ENCODE measurements at regions not wholly inside any gene's neighbourhood (a gene's known extent, or its start where the extent isn't known, plus 50 kb on each side); places are given as distances from the start of the nearest gene placed in this dataset.

DNA sequence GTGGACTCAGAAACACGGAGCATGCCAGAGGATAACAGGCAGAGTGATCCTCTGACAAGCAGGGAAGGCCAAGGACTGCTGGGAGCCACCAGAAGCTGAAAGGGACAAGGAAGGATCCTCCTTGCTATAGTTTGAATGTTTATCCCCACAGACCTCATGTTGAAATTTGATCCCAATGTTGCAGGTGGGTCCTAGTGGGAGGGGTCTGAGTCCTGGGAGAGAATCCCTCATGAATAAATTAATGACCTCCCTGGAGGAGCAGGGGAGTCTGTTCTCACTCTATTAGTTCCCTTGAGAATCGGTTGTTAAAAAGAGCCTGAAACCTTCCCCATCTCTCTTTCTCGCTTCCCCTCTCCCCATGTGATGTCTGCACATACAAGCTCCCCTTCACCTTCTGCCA, 124.4 kb downstream of the FBXO15 start:
- no peak for DNase-seq

DNA sequence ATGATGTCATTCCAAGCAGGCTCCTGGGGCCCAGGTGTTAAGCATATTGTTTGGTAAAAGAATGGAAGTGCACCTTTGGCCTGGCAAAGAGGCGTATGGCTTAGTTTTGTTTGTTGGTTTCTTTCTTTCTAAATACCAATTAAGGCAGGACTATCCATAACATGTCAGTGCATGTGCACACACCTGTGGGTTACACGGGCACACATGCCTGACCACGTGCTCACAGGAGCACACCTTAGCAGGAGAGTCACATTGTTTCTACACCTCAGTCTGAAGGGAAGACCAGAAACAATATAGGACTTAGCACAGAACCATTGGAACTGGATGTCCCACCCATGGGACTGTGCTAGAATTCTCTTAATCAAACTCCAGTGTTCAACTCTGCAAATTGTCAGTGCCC, 127.8 kb downstream of the FBXO15 start:
- DNase-seq, result no peak

DNA sequence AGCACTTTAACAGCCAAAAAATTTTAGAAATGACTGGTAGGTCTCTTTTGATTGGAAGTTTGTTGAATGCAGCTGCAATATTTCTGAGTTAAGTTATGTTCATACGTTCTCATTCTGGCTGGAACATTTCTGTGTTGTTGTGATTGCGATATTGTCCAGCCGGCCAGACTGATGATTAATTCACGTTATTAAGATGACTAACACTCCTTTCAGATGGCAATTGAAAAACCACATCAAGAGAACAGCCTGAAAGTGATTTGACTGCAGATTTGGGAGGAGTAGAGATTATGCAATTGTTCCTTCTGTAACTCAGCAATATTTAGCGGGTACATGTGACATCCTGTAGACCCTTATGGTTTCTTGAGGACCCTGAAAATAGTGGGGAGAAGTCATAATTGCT, 133.7 kb downstream of the FBXO15 start:
- no peak for DNase-seq

DNA sequence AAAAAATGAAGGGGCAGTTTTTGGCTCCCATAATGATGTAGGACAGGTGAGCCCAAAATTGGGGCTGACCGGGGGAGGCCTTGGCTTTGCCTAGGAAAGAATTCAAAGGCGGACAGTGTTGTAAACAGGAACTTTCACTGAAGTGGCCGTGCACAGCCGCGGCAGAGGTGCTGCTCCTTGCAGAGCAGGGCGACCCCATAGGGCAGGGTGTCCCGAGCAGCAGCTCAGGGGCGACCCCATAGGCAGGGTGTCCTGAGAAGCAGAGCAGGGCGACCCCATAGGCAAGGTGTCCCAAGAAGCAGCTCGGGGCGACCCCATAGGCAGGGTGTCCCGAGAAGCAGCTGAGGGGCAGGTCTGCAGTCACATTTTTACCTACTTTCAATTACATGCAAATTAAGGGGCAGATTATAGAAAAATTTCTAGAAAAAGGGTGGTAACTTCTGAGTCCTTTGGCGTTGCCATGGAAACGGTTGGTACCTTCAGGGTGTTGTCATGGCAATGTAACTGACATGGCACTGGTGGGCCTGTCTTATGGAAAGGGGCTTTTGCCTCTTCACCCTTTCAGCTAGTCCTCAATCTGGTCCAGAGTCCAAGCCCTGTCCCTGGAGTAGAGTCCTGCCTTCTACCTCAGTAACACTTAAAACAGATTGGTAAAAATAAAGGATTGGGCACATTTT, 134.5 kb downstream of the FBXO15 start:
- DNase-seq, result no peak

DNA sequence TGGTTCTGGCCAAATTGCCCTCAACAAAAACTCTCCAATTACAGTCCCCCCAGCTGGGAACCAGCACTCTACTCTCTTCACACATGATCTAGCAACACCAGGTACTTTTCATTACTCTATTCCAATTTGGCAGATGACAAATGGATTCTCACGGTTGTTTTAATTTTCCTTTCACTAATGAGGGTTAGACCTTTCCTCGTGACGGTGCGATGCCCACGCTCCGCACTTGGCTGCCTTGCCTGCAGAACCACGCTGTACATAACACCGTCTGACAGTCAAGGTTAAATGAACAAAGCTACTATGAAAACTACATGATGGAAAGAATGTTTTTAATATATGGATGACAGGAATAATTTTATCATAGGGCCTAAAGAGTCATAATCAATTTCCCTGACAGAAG, 141.5 kb downstream of the FBXO15 start:
- no peak for DNase-seq

DNA sequence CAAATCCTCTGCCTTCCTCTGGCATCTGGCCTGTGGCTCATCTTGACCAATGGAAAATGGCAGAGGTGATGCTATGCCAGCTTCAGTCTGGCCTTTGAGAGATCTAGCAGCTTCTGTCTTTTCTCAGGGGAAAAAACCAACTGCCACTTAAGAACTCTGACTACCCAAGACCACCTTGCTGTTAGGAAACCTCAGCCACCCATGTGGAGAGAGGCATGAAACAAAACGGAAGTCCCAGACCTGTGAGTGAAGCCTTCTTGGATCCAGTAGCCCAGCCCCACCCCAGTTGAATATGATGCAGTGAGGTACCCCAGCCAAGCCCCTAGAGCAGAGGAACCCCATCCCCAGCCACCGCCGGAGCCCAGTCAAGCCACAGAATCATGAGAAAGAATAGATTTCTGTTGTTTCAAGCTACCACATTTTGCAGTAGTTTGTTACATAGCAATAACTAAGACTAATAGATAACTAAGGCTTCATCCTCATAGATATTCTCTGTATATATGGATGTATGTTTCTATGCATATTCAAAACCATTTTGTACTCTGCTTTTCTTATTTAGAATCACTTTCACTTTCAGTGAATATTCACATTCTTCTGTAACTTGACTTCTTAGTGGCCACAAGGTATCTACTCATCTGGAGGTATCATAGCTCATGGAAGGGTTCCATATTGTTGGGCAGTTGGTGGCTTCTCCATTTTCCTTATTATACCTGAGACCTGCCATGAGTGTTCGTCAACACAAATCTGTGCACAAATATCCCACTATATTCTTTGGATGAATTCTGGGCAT, 142.1 kb downstream of the FBXO15 start:
- DNase-seq, result no peak

DNA sequence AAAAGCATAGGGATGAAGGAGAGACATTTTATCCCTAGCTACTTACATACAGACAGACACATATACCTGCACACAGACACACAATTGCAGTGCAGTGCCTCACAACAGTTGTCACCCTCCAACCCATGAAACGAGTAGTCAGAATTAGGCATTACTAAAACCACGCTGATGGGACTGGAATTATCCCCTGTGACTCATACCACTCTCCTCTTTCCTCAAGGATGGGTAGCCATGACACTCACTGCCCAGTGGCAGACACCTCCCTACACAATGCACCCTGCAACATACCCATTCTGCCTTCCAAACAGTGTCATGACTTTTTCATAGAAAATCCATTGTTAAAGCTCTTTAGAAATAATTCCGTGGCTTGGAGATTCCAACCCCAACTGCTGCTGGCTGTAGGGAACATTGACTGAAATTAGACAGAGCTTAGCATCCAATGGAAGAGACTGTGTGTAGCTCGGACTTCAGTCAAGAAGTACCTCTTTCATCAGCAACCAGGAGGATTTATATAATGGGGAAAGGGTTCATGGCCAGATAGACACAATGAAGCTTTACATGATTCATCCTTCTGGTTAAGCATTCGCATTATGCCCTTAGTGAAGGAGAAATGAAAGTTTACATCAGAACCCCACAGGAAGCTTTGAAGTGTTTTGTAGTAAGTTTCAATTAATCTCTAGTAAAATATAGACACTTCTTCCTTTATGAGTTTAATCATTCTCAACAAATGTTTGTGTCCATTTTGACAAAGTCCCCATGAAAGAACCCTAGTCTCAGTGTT, 155.2 kb downstream of the FBXO15 start:
- DNase-seq, result no peak

DNA sequence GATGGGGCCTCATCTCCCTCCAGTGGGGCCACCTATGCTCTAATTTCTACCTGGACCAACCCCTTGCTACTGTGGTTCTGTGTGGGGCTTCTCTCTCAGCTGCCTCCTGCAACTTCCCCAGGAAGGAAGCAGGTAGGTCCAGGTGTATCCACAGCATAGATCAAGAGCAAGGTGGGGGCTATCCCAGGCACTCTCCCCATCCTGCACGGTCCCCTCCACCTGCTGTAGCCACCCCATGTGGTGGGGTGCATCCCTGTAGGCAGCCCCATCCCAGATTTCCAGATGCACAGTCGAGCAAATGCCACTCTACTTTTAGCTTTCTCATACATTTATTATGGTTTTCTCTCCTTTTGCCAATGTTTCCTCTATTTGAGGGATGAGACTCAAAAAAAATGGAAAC, 156.1 kb downstream of the FBXO15 start:
- no peak for DNase-seq

DNA sequence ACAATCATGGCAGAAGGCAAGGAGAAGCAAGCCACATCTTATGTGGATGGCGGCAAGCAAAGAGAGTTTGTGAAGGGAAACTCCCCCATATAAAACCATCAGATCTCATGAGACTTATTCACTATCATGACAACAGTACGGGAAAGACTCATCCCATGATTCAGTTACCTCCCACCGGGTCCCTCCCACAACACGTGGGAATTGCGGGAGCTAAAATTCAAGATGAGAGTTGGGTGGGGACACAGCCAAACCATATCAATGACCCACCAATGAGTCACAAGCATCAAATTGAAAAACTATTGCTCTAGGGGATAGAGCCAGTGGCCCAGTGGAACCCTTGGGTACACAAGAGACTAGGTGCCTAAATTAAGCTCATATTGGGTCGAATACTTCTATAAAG, 157.4 kb downstream of the FBXO15 start:
- DNase-seq, result no peak

DNA sequence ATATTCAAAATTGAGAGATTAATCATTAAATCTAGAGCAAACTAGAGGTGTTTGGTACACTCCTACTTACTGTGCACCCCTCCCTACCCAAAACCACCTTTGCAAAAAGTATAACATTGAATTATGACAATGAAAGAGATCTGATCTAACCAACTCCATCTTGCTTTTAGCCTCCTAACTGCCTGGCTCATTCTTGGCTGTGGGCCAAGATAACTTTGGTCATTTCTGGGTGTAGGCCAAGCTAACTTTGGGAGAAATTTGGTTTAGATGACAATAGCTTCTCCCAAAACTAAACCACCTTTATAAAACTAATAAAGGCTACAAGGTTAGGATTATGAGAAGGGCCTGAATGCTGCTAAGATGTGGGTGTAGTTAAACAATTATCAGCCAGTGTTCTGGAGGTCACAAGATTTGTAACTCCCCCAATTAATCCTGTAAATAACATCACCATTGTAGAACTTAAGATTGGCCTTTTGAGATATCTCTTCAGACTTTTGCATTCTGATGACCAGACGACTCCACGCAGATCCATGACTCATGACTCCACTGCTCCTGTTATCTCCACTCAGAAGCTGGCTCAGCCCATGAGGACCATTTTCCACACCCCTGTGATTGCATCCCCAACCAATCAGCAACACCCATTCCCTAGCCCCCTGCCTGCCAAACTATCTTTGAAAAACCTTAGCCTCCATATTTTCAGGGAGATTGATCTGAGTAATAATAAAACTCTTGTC, 160.2 kb downstream of the FBXO15 start:
- DNase-seq, result no peak

DNA sequence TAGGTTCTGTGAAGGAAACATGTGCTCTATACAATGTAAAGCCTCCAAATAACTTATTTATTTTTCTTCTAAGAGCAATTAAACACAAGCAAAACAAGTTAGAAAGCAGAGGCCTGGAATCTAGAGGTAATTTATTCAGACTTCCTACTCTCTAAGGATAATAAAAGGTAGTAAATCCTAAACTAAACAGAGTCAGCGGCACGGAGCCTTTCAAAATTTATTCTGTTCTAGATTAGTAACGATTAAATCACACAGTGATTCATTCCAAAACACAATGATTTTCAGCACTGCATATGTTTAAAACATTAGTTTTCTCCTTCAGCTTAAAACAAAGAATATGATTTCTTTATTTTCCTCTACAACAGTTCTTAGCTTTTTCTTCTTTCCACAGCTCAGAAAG, 160.9 kb downstream of the FBXO15 start:
- DNase-seq, result no peak

DNA sequence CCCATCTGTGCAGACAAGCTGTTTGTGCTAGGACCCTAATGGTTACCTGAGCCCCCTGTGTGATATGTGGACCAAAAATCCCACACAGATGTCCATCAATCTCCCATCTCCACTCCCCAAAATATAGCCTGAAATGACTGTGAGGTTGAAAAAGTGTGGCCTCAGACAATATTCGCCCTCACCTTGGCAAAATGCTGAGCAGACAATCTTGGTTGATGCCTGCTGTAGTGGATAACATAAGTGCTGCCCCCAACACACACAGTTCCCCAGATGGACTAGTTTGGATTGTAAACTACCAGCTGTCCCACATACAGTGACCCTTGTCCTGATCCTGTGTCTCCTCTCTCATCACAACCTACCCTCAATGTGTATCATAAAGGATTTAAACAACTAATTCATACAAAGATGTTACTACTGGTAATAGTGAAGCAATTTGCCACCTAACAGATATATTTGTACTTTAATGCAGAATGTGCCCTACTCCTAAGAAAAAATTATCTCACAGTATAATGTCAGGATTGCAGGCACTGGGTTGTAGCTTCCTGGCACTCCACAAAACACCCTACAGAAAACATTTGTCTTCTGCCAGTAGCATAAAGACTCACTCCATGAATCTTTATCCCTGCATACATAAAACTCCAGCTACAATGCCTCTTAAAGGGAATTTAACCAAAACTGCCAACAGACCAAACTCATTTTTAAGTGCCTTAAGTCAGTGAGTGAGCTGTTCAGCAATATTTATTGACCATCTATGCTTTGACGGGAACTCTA, 161.6 kb downstream of the FBXO15 start:
- DNase-seq, result no peak

DNA sequence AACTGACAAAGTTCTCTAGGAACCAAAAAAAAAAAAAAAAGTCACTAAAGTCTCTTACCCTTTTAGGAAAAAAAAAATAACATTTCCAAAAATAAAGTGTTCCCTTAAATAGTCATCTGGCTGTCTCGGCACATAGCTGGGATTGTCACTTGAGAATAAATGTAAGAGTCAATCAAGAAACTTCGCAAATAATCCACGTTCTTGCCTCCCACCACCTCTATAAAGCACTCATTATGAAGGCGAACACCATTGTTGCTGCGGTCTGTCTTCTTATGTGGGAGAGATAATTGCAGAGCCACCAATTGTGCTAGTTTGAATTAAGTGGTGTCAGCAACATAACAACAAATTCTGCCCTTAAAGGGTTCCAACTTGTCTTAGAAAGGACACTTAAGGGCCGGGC, 163.7 kb downstream of the FBXO15 start:
- DNase-seq, result no peak

DNA sequence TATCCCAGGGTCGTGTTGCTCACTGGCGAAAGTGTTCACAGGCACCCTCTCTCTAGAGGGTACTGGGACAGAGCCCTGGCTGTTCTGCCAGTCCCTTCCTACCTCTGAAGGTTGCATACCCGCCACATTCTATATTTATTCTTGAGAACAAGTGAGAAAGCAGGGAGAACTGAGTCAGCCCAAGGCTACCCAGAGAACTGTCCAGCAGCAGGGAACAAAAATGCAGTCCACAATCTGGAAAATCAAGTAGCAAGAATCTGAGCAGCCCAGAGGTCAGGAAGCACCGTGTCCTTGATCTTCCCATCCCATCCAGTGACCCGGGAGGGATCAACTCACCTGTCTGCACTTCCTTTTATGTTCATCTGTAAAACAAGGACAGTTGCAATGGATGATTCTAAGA, 164.1 kb downstream of the FBXO15 start:
- DNase-seq, result no peak

DNA sequence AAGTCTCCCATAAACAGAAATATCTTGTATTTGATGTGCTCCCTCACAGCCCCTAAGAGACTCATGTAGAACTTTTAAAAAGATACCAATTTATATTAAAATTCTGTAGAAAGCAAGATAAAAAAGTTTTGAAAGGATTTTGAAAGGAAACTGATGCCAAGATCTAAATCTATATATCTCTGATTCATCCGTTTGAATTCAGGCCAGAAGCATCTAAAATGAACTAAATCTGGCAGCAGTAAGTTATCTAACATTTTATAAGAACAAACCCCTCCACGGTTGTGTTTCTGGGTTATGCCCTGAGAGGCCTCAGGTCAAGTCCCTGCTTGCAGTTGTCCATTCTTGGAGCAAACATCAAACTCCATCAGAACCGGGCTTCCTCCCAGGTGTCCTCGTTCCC, 165.8 kb downstream of the FBXO15 start:
- no peak for DNase-seq

DNA sequence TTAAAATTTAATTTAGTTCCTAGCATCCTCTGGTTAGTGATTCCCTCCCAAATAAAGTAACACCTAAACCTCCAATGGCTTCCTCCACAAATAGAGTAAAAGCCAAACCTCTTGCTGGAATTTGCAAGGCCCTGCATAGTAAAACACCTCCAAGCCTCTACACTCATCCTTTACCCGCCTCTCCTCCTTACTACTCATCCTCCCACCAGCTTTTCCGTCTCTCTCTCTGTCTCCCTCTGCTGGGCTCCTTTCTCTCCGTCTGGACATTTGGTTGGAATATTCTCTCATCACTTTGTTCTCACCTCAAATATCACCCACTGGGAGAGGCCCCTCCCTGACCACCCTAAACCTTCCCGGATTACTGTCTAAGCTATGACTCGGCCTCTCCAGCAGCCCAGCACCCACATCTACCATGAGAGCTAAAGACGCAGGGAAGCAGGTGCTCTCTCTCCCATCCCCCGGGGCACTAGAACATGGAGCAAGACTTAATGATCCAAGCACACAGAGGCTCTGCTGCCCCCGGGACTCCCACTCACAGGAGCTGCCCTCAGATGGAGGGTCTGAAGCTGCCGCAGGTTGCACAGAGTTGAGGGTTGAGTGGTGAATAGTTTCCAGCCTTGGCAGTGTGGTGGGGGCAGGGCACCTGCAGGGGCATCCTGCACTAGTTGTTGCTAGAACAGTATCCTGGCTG, 167.2 kb downstream of the FBXO15 start:
- DNase-seq, result peak; percentile 76

DNA sequence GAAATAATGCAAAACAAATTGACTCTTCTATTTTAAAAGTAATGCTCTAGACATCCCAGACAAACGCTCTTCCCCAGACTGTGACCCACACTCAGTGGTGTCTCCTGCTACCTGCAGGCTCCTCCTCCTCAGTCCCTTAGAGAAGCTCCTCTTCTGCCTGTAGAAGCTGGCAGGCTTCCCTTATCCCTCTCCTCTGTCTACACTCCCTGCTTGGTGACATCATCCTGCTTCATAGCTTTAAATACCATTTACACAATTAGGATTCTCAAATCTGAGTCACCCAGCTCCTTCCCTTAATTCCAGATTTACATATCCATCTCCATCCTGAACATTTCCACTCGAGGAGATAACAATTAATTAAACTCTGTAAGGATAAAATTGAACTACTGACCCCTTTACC, 167.9 kb downstream of the FBXO15 start:
- no peak for DNase-seq

DNA sequence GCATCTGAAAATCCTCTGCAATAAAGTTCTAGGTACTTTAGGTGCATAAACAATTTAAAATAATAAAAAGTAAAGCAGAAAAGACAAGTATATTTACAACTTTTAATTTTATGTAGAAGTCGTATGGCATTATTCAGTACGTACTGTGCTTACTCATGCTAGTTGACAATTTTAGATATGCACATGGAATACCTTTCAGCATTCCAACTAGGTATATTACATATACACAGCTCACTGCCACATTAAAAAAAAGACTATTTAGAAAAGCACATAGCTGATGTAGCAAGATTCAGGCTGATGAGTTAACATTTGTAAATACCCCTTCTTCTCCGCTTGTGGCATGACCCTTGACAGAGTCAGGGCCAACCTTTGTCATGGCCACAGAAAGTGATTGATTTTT, 171.2 kb downstream of the FBXO15 start:
- no peak for DNase-seq

DNA sequence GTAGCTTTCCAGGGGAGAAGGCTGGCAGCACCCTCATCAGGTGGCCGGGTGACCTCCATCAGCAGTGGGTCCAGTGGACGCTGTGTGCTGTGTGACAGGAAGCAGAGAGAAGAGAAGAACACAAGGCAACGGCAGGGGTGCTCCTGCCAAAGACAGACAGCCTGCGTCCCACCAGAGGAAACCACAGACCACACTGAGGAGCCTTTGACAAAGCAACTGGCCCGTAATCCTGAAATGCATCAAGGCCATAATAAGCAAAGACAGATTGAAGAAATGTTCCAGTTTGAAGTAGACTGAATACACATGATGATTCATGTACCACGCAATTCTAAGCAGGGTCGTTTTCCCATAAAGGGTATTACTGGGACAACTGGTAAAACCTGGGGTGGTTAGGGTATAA, 172.4 kb downstream of the FBXO15 start:
- no peak for DNase-seq

DNA sequence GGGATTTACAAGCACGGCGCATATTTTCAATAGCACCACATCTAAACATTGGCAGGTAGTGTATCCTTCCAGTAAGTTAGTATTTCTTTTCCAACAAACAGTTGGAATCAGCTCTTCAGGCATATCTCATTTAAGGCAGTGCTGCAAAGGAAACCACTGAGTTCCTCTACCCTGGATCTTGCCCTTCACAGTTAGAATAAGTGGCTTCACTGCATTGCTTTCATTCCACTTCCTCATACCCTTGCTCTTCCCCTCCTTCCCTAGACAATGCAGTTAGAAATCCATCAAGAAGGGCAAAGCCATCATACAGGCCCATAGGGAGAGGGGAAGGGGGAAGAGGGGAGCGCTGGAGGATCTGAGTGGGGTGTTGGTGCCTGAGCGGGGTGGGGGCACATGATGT, 173.7 kb downstream of the FBXO15 start:
- no peak for DNase-seq

DNA sequence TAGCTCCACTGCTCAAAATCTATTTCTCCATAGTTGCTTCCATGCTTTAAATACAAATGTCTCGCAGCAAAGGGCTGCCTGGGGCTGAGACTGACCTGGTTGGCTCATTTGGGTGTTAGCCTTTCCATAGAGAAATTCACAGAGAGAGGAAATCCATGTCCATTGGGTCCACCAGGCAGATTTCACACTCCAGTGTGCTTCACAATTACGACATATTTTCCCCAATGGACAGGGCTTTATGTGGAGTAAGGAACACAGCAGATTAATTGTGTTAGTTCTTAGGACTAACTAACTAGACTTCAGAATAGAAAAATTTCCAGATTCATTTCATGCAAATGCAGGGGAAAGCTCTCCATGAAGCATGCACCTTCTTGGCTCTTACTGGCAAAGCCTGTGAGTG, 180.7 kb downstream of the FBXO15 start:
- DNase-seq, result no peak

DNA sequence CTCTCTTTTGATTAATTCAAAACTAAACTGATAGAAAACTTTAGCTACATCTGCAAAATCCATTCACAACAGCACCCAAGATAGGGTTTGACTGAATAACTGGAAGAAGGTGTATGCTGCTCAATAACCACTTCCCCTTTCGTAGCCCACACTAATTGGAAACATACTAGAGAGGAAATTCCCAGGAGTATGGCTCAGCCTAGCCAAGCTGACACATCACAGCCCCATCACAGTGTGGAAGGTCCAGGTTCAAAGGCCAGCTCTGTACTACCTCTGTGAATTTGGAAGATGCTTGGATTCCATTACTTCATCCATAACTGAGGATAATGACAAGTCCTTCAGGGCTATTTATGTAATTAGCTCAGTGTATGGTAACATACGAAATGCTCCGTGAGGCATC, 185.4 kb downstream of the FBXO15 start:
- DNase-seq, result no peak
